Ovary (tissue), 7 donors: ENCODE measurements at regions not wholly inside any gene's neighbourhood (a gene's known extent, or its start where the extent isn't known, plus 50 kb on each side); places are given as distances from the start of the nearest gene placed in this dataset.

Source experiments
- DNase-seq, 5 donors: peaks; one replicate each; pipeline ENCODE4 v3.0.0-alpha.2; 2019 to 2020
- H3K27ac ChIP-seq, 2 donors: fragments of 200-600 bp; one replicate each; pipeline versions ENCODE4 v1.5.1 to v1.8.0; 2019 to 2022
- H3K27me3 ChIP-seq: fragments of 200-600 bp; one replicate; pipeline ENCODE4 v1.8.0; 2022
- H3K36me3 ChIP-seq: fragments of 200-600 bp; sonication (generic); one replicate; pipeline ENCODE4 v1.5.1; 2019
- H3K4me1 ChIP-seq: one replicate; pipeline ENCODE4 v1.8.1; 2013; ENCODE audit warnings: mild to moderate bottlenecking, moderate library complexity; ENCODE audit not compliant: insufficient read depth
- H3K4me3 ChIP-seq: fragments of 200-600 bp; sonication (generic); one replicate; pipeline ENCODE4 v1.5.1; 2017
- H3K9me3 ChIP-seq, 2 donors: fragments of 200-600 bp in 1 of 2; sonication (generic) in 1 of 2; one replicate each; pipeline versions ENCODE4 v1.5.1 to v1.8.1; 2013 to 2019; ENCODE audit warnings: mild to moderate bottlenecking in 1 of 2, moderate library complexity in 1 of 2
- CTCF ChIP-seq, 3 donors: fragments of 450-650 bp in 2 of 3; fragments of 200-600 bp in 1 of 3; IDR thresholded peaks; one replicate each; pipeline versions ENCODE4 v1.5.1 to v1.8.0; 2016 to 2022; ENCODE audit warnings: antibody characterized with exemption in 3 of 3, mild to moderate bottlenecking in 1 of 3
- EP300 ChIP-seq: sonication (generic); formaldehyde crosslinking; IDR thresholded peaks from one replicate; pipeline ENCODE4 v1.6.1; 2017; ENCODE audit warnings: antibody characterized with exemption
- POLR2A ChIP-seq: fragments of 450-650 bp; IDR thresholded peaks from one replicate; pipeline ENCODE4 v1.6.1; 2017; ENCODE audit warnings: antibody characterized with exemption, mild to moderate bottlenecking, moderate library complexity
- whole genome bisulfite sequencing, 3 donors: extraction: QIAGEN DNeasy Blood & Tissue Kit in 1 of 3; methylation state at CpG; one replicate each; pipeline versions ENCODE4 v1.1.5 to v1.1.7; 2013 to 2017; 5-methylcytosine and 5-hydroxymethylcytosine counted together
- intact Hi-C, 4 donors: fragments of 100-400 bp; cut with DNase I; formaldehyde crosslinking; loops; one replicate each; pipeline versions ENCODE4 v1.11.0 to v1.15.1; 2022 to 2023
- donor health status: DM: no; HTN: no; CAD: no; lungs with moderate emphysema.
- donor health status: DM: no; HTN: no; CAD: no.
- donor health status: Bipolar disorder and iron deficiency.
- donor health status: DM: no; HTN: no; CAD: no.
- donor health status: DM: yes; HTN: yes; CAD: no.

DNA sequence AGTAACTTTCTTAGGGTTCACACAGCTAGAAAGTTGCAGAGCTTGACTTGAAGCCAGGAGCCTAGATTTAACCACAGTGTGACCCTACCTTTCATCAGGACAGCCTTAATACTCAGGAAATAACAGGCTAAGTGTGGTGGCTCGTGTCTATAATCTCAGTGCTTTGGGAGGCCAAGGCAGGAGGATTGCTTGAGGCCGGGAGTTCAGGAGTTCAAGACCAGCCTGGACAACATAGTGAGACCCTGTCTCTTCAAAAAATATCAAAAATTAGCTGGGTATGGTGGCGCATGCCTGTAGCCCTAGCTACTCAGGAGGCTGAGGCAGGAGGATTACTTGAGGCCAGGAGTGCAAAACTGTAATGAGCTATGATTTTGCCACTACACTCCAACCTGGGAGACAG lies 681.1 kb downstream of the MAT2B start:
- H3K27ac ChIP-seq: no peak overlapping the region
- TF ChIP-seq EP300 (no peak), POLR2A (no peak), CTCF (IDR thresholded peaks at IDR 0.05) (no peak)
- intact Hi-C loops: no loop called here
- no peak for DNase-seq
- no peaks in the 10 kb centered on the region for H3K9me3 ChIP-seq
- H3K4me3 ChIP-seq: no peak overlapping the region
- WGBS, 3 donors: 82 to 90% (median 84%) methylated on average over 3 of the region's 3 CpGs
- no peaks in the 10 kb centered on the region for H3K36me3 ChIP-seq
- no peaks in the 10 kb centered on the region for H3K4me1 ChIP-seq
- H3K27me3 ChIP-seq: no peaks in the 10 kb centered on the region

DNA sequence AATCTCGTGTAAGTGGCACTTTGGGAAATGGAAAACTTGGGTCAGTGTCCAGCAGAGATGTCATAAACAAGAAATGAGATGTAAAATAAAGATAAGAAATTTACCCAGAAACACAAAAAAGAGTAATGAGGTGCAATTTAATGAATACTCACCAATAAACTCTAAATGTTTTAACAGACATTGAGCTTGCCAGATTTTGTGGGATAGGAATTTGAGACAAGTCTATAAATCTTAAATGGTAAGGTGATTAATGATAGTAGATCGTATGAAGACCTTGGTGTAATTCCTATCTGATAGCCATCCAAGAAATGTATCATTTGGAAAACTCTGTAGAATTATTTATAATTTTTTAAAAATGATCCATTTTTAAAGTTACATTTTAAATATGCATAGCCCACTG lies 682.4 kb downstream of the MAT2B start:
- no peaks in the 10 kb centered on the region for H3K36me3 ChIP-seq

DNA sequence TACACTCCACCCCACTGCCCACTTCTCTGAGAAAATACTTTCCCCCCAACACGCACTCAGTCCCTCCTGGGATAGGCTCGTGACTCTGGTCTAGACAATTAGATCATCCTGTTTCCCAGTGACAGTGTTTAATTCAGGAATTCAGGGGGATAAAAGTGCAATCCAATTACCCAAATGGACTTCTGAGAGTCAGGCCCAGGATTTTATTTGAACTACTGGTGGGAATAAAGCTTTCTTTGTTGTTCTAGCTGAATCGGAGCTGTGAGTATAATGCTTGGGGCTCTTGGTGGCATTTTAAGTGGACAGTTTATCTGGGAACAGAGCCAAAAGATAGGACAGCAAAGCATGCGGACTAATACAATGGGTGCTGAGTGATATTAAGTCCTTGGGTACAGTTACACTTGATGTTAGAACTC lies 683.3 kb downstream of the MAT2B start:
- WGBS, 3 donors: 76 to 80% (median 78%) methylated on average over 4 of the region's 4 CpGs
- DNase-seq: no peak
- Histone ChIP-seq H3K9me3 (no peaks in the 10 kb centered on the region), H3K36me3 (no peaks in the 10 kb centered on the region), H3K27me3 (no peaks in the 10 kb centered on the region), H3K4me3 (no peak overlapping the region), H3K27ac (no peak overlapping the region), H3K4me1 (no peaks in the 10 kb centered on the region)
- TF ChIP-seq EP300 (no peak), POLR2A (no peak), CTCF (IDR thresholded peaks at IDR 0.05) (no peak)
- intact Hi-C loops: no loop called here

More for the DNA sequence above, 682.4 kb downstream of the MAT2B start:
- intact Hi-C loops: no loop called here
- H3K27ac ChIP-seq: no peak overlapping the region
- H3K4me3 ChIP-seq: no peak overlapping the region
- WGBS, 3 donors: 69 to 76% (median 73%) methylated on average over 2 of the region's 2 CpGs
- DNase-seq: no peak
- TF ChIP-seq EP300 (no peak), POLR2A (no peak)
- no peaks in the 10 kb centered on the region for H3K27me3 ChIP-seq
- H3K9me3 ChIP-seq: no peaks in the 10 kb centered on the region
- no peaks in the 10 kb centered on the region for H3K4me1 ChIP-seq

- Histone ChIP-seq H3K4me3 (no peak overlapping the region), H3K27ac (no peak overlapping the region), H3K4me1 (no peaks in the 10 kb centered on the region), H3K36me3 (no peaks in the 10 kb centered on the region), H3K27me3 (no peaks in the 10 kb centered on the region), H3K9me3 (no peaks in the 10 kb centered on the region)
- peak in 1 of 5 donors; percentile 28 for DNase-seq
- intact Hi-C loops: no loop called here
- no peak for TF ChIP-seq CTCF (IDR thresholded peaks at IDR 0.05)
- no peak for TF ChIP-seq POLR2A
- no peak for TF ChIP-seq EP300
- 36 to 40% (median 39%) methylated on average over 3 of the region's 3 CpGs for WGBS, 3 donors
Measured at GRCh38 chr5:164191240-164191639, 685.8 kb downstream of the MAT2B start.

GRCh38 chr5:164202338-164202737 lies 696.9 kb downstream of the MAT2B start:
- Histone ChIP-seq H3K4me1 (peaks cover 2% of the 10 kb centered on the region), H3K4me3 (no peak overlapping the region), H3K9me3 (no peaks in the 10 kb centered on the region), H3K27ac (no peak overlapping the region), H3K36me3 (no peaks in the 10 kb centered on the region), H3K27me3 (no peaks in the 10 kb centered on the region)
- intact Hi-C loops: no loop called here
- no peak for TF ChIP-seq EP300
- no peak for TF ChIP-seq POLR2A
- no peak for TF ChIP-seq CTCF (IDR thresholded peaks at IDR 0.05)
- WGBS, 3 donors: 5 to 22% (median 10%) methylated on average over 2 of the region's 2 CpGs
- DNase-seq: no peak
